GM18873 (cell line): ENCODE measurements at regions not wholly inside any gene's neighbourhood (a gene's known extent, or its start where the extent isn't known, plus 50 kb on each side); places are given as distances from the start of the nearest gene placed in this dataset.

Source experiments
- ATAC-seq: cut with Tn5 transposase; IDR thresholded peaks from one replicate; pipeline ENCODE4 v1.9.1; 2021; ENCODE audit warnings: mild to moderate bottlenecking, moderate library complexity, moderate number of reproducible peaks; ENCODE audit not compliant: unreplicated experiment, low FRiP score

- ATAC-seq, result no peak
Measured at GRCh38 chr14:98312006-98312405, 960.0 kb downstream of the BCL11B start.

DNA sequence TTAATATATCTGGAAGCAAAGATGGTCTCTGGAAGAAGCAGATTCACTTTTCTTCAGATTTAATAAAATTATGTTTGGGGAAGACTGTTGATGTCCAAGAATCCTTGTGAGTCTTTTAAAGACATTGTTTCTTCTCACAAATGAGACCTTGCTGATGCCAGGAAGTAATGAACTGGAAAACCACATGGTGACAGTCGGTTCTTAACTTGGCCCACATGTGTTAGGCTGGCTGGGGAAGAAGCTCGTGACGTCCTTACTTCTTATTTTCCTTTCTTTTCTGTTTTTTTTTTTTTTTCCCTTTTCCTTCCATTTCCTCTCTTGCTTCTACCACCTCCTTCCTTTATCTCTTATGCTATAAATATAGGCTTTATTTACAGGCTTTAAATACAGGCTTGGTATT lies 950.2 kb downstream of the BCL11B start:
- no peak for ATAC-seq

DNA sequence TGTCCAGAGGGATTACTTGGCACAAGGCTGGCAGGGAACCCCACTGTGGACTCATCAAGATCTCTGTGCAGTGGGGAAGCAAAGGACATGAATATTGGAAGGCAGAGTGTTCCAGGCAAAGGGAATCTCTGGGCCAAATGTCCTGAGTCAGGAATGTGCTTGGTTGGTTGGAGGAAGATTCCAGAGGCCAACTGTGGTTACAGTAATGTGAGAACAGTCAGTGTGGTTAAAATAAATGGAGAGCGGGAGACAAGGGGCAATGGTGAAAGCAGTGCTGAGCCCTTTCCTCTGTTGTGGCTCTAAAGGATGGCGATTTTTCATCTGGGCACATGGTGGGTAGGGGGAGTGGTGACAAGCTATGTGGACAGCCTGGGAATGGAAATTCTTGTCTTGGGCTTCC lies 948.2 kb downstream of the BCL11B start:
- no peak for ATAC-seq

- ATAC-seq, result no peak
Measured at GRCh38 chr14:98325761-98326160, 946.2 kb downstream of the BCL11B start.

DNA sequence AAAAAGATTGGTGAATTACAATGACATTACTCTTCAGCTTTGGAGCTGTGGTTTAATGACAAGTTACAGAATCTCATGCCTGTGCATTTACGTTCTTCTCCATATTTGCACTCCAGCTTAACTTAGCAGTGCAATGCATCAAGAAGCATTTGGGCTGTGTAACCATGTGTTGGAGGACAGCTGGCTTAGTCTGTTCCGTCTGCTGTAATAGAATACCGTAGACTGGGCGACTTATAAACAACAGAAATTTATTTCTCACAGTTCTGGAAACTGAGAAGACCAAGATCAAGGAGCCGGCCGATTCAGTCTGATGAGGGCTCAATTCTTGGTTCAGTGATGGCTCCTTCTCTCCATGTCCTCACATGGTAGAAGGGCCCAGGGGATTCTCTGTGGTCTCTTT lies 943.5 kb downstream of the BCL11B start:
- ATAC-seq, result no peak

DNA sequence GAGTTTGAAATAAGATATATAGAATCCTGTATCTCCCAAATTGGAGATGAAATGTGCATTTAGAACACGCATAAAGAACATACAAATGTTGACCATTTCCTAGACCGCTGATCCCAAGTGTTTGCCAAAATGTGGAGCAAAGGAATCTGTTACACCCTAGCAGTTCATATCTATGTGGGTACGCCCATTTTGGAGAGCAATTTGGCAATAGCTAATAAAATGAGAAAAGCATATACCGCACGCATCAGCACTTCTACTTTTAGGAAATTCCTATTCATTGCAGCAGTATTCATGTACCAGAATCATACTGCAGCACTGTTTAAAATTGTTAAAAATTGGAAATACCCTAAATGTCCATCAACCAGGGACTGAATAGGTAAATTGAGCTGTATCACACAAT lies 937.8 kb downstream of the BCL11B start:
- no peak for ATAC-seq

GRCh38 chr14:98341211-98341610 lies 930.8 kb downstream of the BCL11B start:
- ATAC-seq, result no peak

- ATAC-seq, result no peak
Measured at GRCh38 chr14:98345161-98345560, 926.8 kb downstream of the BCL11B start.

DNA sequence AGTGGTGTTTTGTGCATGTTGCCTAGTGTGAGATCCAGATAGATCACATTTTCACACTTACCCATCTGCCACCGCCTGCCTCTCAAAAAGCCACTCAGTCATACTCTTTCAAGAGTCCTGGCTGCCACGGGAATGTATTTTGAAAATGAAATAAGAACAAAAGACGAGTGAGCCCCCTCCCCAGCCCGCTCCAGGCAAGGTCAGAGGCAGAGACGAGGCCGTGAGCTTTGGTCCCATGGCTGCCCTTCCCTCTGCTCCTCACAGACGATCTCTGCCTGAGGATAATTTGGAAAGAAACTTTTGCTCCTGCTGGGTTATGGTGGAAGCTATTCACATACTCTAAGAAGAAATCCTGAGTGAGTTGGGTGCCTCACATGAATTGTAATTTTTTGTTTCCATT lies 924.3 kb downstream of the BCL11B start:
- no peak for ATAC-seq

- no peak for ATAC-seq
Measured at GRCh38 chr14:98348505-98348904, 923.5 kb downstream of the BCL11B start.

GRCh38 chr14:98350213-98350612 lies 921.8 kb downstream of the BCL11B start:
- ATAC-seq, result no peak

GRCh38 chr14:98364961-98365360 lies 907.0 kb downstream of the BCL11B start:
- no peak for ATAC-seq

DNA sequence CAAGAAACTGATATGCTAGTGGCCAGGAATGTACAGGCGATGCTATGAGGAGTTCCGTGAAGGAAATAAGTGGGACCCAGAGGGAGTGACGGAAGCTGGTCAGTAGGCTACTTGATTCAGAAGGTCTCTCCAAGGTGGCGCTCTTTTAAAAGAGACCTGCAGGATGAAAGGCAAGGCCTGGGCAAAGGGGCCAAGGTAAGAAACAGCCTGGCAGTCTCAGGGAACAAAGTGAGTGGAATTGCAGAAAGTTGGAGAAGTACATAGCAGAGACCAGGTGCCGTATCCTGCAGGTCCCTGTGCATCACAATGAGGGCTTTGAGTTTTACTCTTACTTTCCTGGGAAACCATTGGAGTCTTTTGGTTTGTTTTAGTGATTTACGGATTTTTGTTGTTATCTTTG lies 905.6 kb downstream of the BCL11B start:
- no peak for ATAC-seq

- no peak for ATAC-seq
Measured at GRCh38 chr14:98368221-98368620, 903.8 kb downstream of the BCL11B start.

GRCh38 chr14:98368916-98369315 lies 903.1 kb downstream of the BCL11B start:
- no peak for ATAC-seq

DNA sequence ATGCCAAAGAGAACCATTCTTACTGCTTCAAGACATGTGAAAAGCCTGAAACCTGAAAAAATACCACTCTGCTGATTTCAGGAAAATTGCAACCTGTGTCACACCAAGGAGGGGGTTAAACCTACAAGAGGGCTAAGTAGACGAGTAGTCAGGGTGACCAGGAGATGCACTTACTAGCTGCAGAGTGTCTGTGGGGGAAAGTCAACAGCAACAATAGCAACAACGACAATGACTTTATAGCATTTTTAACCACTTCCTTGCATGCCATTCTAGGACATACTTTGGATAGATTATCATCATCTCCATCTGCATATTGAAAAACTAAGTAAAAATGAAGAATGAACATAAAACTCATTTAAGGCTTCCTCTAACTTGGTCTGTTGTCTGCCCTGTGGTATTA lies 902.7 kb downstream of the BCL11B start:
- ATAC-seq, result no peak

- no peak for ATAC-seq
Measured at GRCh38 chr14:98370352-98370751, 901.6 kb downstream of the BCL11B start.

- ATAC-seq, result no peak
Measured at GRCh38 chr14:98371141-98371540, 900.9 kb downstream of the BCL11B start.

DNA sequence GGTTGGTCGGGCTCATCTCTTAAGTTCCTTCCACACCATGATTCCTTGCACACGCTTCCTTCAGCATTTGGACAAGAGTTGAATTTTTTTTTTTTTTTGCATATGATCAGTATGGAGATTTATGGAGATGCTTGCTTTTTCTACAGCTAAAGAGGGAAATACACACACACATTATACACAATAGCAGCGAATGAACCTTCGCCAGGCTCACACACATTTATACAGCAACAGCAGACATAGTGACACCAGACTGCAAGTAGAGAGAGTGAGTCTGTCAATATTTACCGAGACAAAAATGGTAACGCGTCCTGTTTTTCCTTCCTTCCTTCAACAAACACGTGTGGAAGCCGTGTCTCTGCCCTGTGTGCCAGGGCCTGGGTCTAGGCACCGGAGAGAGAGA lies 897.9 kb downstream of the BCL11B start:
- ATAC-seq, result no peak

DNA sequence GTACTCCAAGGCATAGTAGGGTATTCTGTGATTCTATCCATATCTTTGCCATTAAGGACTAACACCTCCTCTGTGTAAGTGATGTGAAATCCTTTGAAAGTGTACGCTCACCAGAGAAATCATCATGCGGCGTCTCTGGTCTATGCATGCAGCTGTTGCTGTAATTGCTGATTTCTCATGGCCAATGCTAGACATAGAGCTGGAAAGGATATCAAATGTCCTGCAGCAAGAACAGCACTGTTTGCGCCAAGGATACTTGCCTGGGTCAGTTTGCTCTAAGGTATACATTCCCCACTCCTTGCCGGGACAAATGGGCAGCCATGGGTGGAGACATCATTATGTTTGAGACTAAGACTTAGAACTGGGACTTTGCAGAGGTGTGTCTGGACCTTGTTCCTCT lies 896.4 kb downstream of the BCL11B start:
- ATAC-seq, result no peak

DNA sequence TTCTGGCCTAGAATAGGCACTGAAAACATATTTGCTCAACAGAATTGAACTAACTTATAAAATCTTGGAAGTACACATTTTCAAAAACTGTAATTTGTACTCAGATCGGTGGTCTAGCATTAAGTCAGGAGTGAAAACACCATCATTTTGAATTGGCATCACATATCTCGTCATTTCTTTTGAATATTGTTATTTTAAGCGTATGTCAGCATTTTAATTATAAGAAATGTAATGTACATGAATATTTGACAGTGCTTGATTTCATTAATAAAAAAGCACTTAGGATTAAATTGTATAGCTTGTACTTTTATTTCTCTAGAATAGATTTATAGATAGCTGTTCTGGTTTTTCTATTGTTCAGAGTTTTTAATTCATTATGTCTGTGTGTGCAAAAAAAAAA lies 892.2 kb downstream of the BCL11B start:
- ATAC-seq, result no peak

GRCh38 chr14:98382662-98383061 lies 889.3 kb downstream of the BCL11B start:
- ATAC-seq, result no peak

DNA sequence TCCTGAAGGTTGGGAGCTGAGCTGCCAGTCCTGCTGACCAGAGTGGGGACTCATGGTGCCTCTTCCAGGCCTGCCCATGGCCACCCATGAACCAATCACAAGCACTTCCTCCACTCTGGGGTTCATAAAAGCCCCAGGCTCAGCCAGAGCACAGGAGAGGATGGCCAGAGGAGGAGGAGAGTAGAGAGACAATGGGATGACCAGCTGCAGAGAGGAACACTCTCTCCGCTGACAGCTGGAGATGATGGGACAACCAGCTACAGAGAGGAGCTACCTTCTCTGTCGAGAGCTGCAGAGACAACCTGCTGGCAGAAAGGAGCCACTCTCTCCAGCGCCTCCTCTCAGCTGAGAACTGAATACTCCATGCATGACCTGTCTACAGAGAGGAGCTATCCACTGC lies 886.1 kb downstream of the BCL11B start:
- ATAC-seq, result no peak
